Esophagus squamous epithelium (tissue), 4 donors: ENCODE measurements at regions not wholly inside any gene's neighbourhood (a gene's known extent, or its start where the extent isn't known, plus 50 kb on each side); places are given as distances from the start of the nearest gene placed in this dataset.
A peak's percentile ranks its signal among the peaks of the same experiment; 100 is the strongest.

Source experiments
- POLR2A ChIP-seq, 4 donors: fragments of 450-650 bp; IDR thresholded peaks; one replicate each; pipeline ENCODE4 v1.6.1; 2017; ENCODE audit warnings: antibody characterized with exemption in 4 of 4, mild to moderate bottlenecking in 4 of 4, moderate library complexity in 3 of 4
- TF ChIP-seq, protein P1 (sequence below), 6 experiments: fragments of 450-650 bp in 4 of 6; fragments of 200-600 bp in 2 of 6; sonication (generic) in 2 of 6; IDR thresholded peaks; one replicate each; pipeline ENCODE4 v1.5.1; 2016 to 2019; ENCODE audit warnings: antibody characterized with exemption in 6 of 6, mild to moderate bottlenecking in 4 of 6, moderate library complexity in 4 of 6

GRCh38 chr7:36084485-36085091, 68.5 kb upstream of the EEPD1 start:
- TF ChIP-seq, protein P1, sequence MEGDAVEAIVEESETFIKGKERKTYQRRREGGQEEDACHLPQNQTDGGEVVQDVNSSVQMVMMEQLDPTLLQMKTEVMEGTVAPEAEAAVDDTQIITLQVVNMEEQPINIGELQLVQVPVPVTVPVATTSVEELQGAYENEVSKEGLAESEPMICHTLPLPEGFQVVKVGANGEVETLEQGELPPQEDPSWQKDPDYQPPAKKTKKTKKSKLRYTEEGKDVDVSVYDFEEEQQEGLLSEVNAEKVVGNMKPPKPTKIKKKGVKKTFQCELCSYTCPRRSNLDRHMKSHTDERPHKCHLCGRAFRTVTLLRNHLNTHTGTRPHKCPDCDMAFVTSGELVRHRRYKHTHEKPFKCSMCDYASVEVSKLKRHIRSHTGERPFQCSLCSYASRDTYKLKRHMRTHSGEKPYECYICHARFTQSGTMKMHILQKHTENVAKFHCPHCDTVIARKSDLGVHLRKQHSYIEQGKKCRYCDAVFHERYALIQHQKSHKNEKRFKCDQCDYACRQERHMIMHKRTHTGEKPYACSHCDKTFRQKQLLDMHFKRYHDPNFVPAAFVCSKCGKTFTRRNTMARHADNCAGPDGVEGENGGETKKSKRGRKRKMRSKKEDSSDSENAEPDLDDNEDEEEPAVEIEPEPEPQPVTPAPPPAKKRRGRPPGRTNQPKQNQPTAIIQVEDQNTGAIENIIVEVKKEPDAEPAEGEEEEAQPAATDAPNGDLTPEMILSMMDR (IDR thresholded peaks at IDR 0.05) = peak in 4 of 6 experiments; percentile 23 to 61 (median 46)
- TF ChIP-seq POLR2A (IDR thresholded peaks at IDR 0.05) = no peak
